ENCODE measurements at regions not wholly inside any gene's neighbourhood (a gene's known extent, or its start where the extent isn't known, plus 50 kb on each side); places are given as distances from the start of the nearest gene placed in this dataset.

- Histone ChIP-seq H3K4me3 (IDR thresholded peaks at IDR 0.05; ENCODE audit: insufficient read depth, low read depth, low read length) (no peak overlapping the region), H3K4me2 (no peak overlapping the region), H3K9ac (no peak overlapping the region), H3K27ac (no peak overlapping the region), H3K79me2 (ENCODE audit: insufficient read depth, low read depth) (peaks cover 86% of the 10 kb centered on the region), H4K20me1 (ENCODE audit: insufficient read depth) (no peaks in the 10 kb centered on the region), H3K27me3 (ENCODE audit: insufficient read depth, low read depth) (no peaks in the 10 kb centered on the region), H3K36me3 (ENCODE audit: insufficient read depth) (no peaks in the 10 kb centered on the region), H3K4me1 (ENCODE audit: low read depth, poor library complexity, severe bottlenecking) (peaks cover 39% of the 10 kb centered on the region), H2AFZ (ENCODE audit: low read depth) (no peak overlapping the region)
- no peak for TF ChIP-seq CTCF (conservative IDR thresholded peaks at IDR 0.05; ENCODE audit: low read depth, low read length)
Observed at GRCh38 chr17:77422104-77422747, 281.5 kb downstream of the SEC14L1 start.

- H3K4me1 ChIP-seq (ENCODE audit: low read depth, poor library complexity, severe bottlenecking) = peaks cover 43% of the 10 kb centered on the region
- no peaks in the 10 kb centered on the region for H3K36me3 ChIP-seq (ENCODE audit: insufficient read depth)
- H3K4me2 ChIP-seq = no peak overlapping the region
- H3K9ac ChIP-seq = no peak overlapping the region
- no peaks in the 10 kb centered on the region for H4K20me1 ChIP-seq (ENCODE audit: insufficient read depth)
- TF ChIP-seq CTCF (conservative IDR thresholded peaks at IDR 0.05; ENCODE audit: low read depth, low read length) = no peak
- H3K4me3 ChIP-seq (IDR thresholded peaks at IDR 0.05; ENCODE audit: insufficient read depth, low read depth, low read length) = no peak overlapping the region
- H2AFZ ChIP-seq (ENCODE audit: low read depth) = no peak overlapping the region
- H3K27ac ChIP-seq = no peak overlapping the region
- peaks cover 86% of the 10 kb centered on the region for H3K79me2 ChIP-seq (ENCODE audit: insufficient read depth, low read depth)
- H3K27me3 ChIP-seq (ENCODE audit: insufficient read depth, low read depth) = no peaks in the 10 kb centered on the region
Observed at GRCh38 chr17:77422748-77423113, 282.0 kb downstream of the SEC14L1 start.

- no peak overlapping the region for H2AFZ ChIP-seq (ENCODE audit: low read depth)
- H3K79me2 ChIP-seq (ENCODE audit: insufficient read depth, low read depth) = peaks cover 86% of the 10 kb centered on the region
- peaks cover 46% of the 10 kb centered on the region for H3K4me1 ChIP-seq (ENCODE audit: low read depth, poor library complexity, severe bottlenecking)
- TF ChIP-seq CTCF (conservative IDR thresholded peaks at IDR 0.05; ENCODE audit: low read depth, low read length) = no peak
- H3K4me2 ChIP-seq = no peak overlapping the region
- no peaks in the 10 kb centered on the region for H3K27me3 ChIP-seq (ENCODE audit: insufficient read depth, low read depth)
- no peak overlapping the region for H3K9ac ChIP-seq
- no peak overlapping the region for H3K4me3 ChIP-seq (IDR thresholded peaks at IDR 0.05; ENCODE audit: insufficient read depth, low read depth, low read length)
- H3K36me3 ChIP-seq (ENCODE audit: insufficient read depth) = no peaks in the 10 kb centered on the region
- H3K27ac ChIP-seq = no peak overlapping the region
- 0 out of 2 replicates have a peak, but pooled peaks cover 4% of the 10 kb centered on the region for H4K20me1 ChIP-seq (ENCODE audit: insufficient read depth)
Observed at GRCh38 chr17:77423589-77424451, 283.1 kb downstream of the SEC14L1 start.

GRCh38 chr17:77424585-77425344, 284.0 kb downstream of the SEC14L1 start:
- H4K20me1 ChIP-seq (ENCODE audit: insufficient read depth) = 0 out of 2 replicates have a peak, but pooled peaks cover 4% of the 10 kb centered on the region
- no peaks in the 10 kb centered on the region for H3K36me3 ChIP-seq (ENCODE audit: insufficient read depth)
- H3K4me1 ChIP-seq (ENCODE audit: low read depth, poor library complexity, severe bottlenecking) = peaks cover 46% of the 10 kb centered on the region
- peaks cover 88% of the 10 kb centered on the region for H3K79me2 ChIP-seq (ENCODE audit: insufficient read depth, low read depth)
- no peak overlapping the region for H3K4me3 ChIP-seq (IDR thresholded peaks at IDR 0.05; ENCODE audit: insufficient read depth, low read depth, low read length)
- no peak overlapping the region for H3K9ac ChIP-seq
- no peaks in the 10 kb centered on the region for H3K27me3 ChIP-seq (ENCODE audit: insufficient read depth, low read depth)
- H3K4me2 ChIP-seq = no peak overlapping the region
- no peak overlapping the region for H2AFZ ChIP-seq (ENCODE audit: low read depth)
- no peak for TF ChIP-seq CTCF (conservative IDR thresholded peaks at IDR 0.05; ENCODE audit: low read depth, low read length)
- no peak overlapping the region for H3K27ac ChIP-seq
